A549 (cell line): ENCODE measurements at regions not wholly inside any gene's neighbourhood (a gene's known extent, or its start where the extent isn't known, plus 50 kb on each side); places are given as distances from the start of the nearest gene placed in this dataset.

Source experiments
- ATAC-seq, 2 experiments: fragments of 200-7000 bp in 1 of 2; fragments of >200 bp in 1 of 2; cut with Nextera tagmentation in 1 of 2; cut with Tn5 transposase in 1 of 2; 3 replicates each; pipeline versions ENCODE4 v1.8.0 to v1.9.1; 2018 to 2020; ENCODE audit warnings: mild to moderate bottlenecking in 1 of 2, moderate library complexity in 1 of 2
- CTCF ChIA-PET: fragments of 300-600 bp; sonication (Branson Sonifier 250); formaldehyde crosslinking; extraction: SDS; loops from one replicate; lab custom pipeline; 2021; ENCODE audit warnings: antibody characterized with exemption, inconsistent platforms; lab: Yijun Ruan, JAX
- POLR2A ChIA-PET: fragments of 350-600 bp; formaldehyde crosslinking; extraction: SDS; loops from one replicate; lab custom pipeline; 2021; ENCODE audit warnings: antibody characterized with exemption, inconsistent platforms; lab: Yijun Ruan, JAX
- DNase-seq, 2 experiments: peaks; one replicate each; pipeline versions ENCODE4 v3.0.0 to v3.0.0-alpha.2; 2011 to 2016; ENCODE audit warnings: low read depth in 1 of 2, low spot score in 1 of 2
- FAIRE-seq: peaks from 2 replicates; lab custom pipeline; 2011; peaks lifted over from hg19 to GRCh38; lab: Jason Lieb, UNC
- H3K27ac ChIP-seq, 2 experiments: fragments of >200 bp; sonication (Bioruptor Twin); formaldehyde crosslinking; 3 replicates each; pipeline ENCODE4 v1.5.1; 2016 to 2017
- H3K4me1 ChIP-seq: fragments of >200 bp; sonication (Bioruptor Twin); formaldehyde crosslinking; 3 replicates; pipeline ENCODE4 v1.6.1; 2016
- H3K4me2 ChIP-seq: fragments of >200 bp; sonication (Bioruptor Twin); formaldehyde crosslinking; 3 replicates; pipeline ENCODE4 v1.6.1; 2016
- H3K4me3 ChIP-seq: fragments of >200 bp; sonication (Bioruptor Twin); formaldehyde crosslinking; 3 replicates; pipeline ENCODE4 v1.5.1; 2016
- H3K9me3 ChIP-seq: fragments of >200 bp; sonication (Bioruptor Twin); formaldehyde crosslinking; 3 replicates; pipeline ENCODE4 v1.6.1; 2016
- BHLHE40 ChIP-seq: IDR thresholded peaks from 2 replicates; pipeline ENCODE4 v1.6.1; 2012; ENCODE audit warnings: low read depth, low read length, inconsistent platforms
- CBX8 ChIP-seq: fragments of 200-600 bp; sonication (generic); IDR thresholded peaks from 2 replicates; pipeline ENCODE4 v1.6.1; 2016
- CEBPB ChIP-seq, 2 experiments: fragments of >200 bp in 1 of 2; sonication (Bioruptor Twin) in 1 of 2; formaldehyde crosslinking in 1 of 2; IDR thresholded peaks; 2 replicates each; pipeline ENCODE4 v1.6.1; 2012 to 2016
- CHD4 ChIP-seq: fragments of 200-600 bp; sonication (generic); IDR thresholded peaks from 2 replicates; pipeline ENCODE4 v1.6.1; 2016; ENCODE audit warnings: antibody characterized with exemption, mild to moderate bottlenecking, borderline replicate concordance
- EHF ChIP-seq: fragments of 250-450 bp; sonication (Bioruptor Pico); IDR thresholded peaks from 2 replicates; pipeline ENCODE4 v1.5.0; 2020; ENCODE audit warnings: mild to moderate bottlenecking
- EHMT2 ChIP-seq: fragments of 200-600 bp; sonication (generic); IDR thresholded peaks from 2 replicates; pipeline ENCODE4 v1.6.1; 2016; ENCODE audit warnings: antibody characterized with exemption, low read depth, mild to moderate bottlenecking, moderate library complexity
- FOSL2 ChIP-seq, 2 experiments: fragments of 450-650 bp in 1 of 2; fragments of >200 bp in 1 of 2; sonication (Bioruptor Twin) in 1 of 2; formaldehyde crosslinking; IDR thresholded peaks; 2 replicates each; pipeline versions ENCODE4 v1.5.0 to v1.6.1; 2016 to 2020; ENCODE audit warnings: mild to moderate bottlenecking in 1 of 2, moderate library complexity in 1 of 2
- HES2 ChIP-seq: fragments of >200 bp; sonication (Bioruptor Twin); formaldehyde crosslinking; IDR thresholded peaks from 2 replicates; pipeline ENCODE4 v1.6.1; 2016
- HEYL ChIP-seq: fragments of 250-450 bp; sonication (Bioruptor Pico); IDR thresholded peaks from 2 replicates; pipeline ENCODE4 v1.8.0; 2021; ENCODE audit warnings: mild to moderate bottlenecking, moderate library complexity
- HOXA7 ChIP-seq: fragments of 250-450 bp; sonication (Bioruptor Pico); IDR thresholded peaks from 2 replicates; pipeline ENCODE4 v1.5.0; 2020; ENCODE audit warnings: mild to moderate bottlenecking, moderate library complexity
- MAFK ChIP-seq: fragments of 450-650 bp; IDR thresholded peaks from 2 replicates; pipeline ENCODE4 v1.6.1; 2014; ENCODE audit not compliant: partially characterized antibody
- RARB ChIP-seq: fragments of 250-450 bp; sonication (Bioruptor Pico); IDR thresholded peaks from 2 replicates; pipeline ENCODE4 v1.8.0; 2021; ENCODE audit warnings: mild to moderate bottlenecking, moderate library complexity
- RFX5 ChIP-seq: fragments of 450-650 bp; IDR thresholded peaks from 2 replicates; pipeline ENCODE4 v1.7.1; 2014; ENCODE audit warnings: antibody characterized with exemption, mild to moderate bottlenecking, moderate library complexity
- SMC3 ChIP-seq: fragments of >200 bp; sonication (Bioruptor Twin); formaldehyde crosslinking; IDR thresholded peaks from 3 replicates; pipeline ENCODE4 v1.6.1; 2018; ENCODE audit warnings: inconsistent platforms
- SREBF2 ChIP-seq: fragments of 450-650 bp; IDR thresholded peaks from 2 replicates; pipeline ENCODE4 v1.6.1; 2014; ENCODE audit warnings: mild to moderate bottlenecking, moderate library complexity
- TP53 ChIP-seq: fragments of 250-450 bp; sonication (Bioruptor Pico); IDR thresholded peaks from 2 replicates; pipeline ENCODE4 v1.5.0; 2021; ENCODE audit warnings: mild to moderate bottlenecking, moderate library complexity
- ZNF302 ChIP-seq: fragments of 250-450 bp; sonication (Bioruptor Pico); IDR thresholded peaks from 2 replicates; pipeline ENCODE4 v1.9.0; 2021; ENCODE audit warnings: inconsistent platforms, mild to moderate bottlenecking, moderate library complexity
- WGBS: methylation state at CpG from one replicate; pipeline ENCODE4 v1.1.6; 2017; ENCODE audit errors: missing lambda C conversion rate; 5-methylcytosine and 5-hydroxymethylcytosine counted together
- TF ChIP-seq, protein P1 (sequence below): fragments of 200-600 bp; sonication (generic); IDR thresholded peaks from 2 replicates; pipeline ENCODE4 v1.6.1; 2016; ENCODE audit warnings: antibody characterized with exemption, mild to moderate bottlenecking, moderate library complexity

DNA sequence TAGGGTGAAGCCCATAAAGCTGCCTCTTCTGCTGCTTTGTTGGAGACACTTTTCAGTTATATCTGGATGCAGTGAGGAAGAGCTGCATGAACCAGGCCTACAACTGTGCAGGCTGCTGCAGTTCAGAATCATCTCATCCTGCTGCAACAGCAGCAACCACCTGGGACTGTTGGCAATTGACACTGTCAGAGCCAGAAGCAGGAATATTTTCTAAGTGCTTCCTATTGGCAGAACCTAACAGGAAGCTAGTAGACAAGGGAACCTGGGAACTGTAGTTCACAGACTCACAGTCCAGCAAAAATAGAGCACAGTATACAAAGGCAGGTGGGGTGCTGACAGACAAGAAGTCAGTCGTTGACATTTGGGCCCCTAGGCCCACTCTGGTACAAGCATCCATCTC is 452.9 kb upstream of the SPRED2 start:
- H3K27ac ChIP-seq = no peak overlapping the region
- TF ChIP-seq HOXA7 (CRISPR knock-in tag) = no peak
- TF ChIP-seq CHD4 = no peak
- TF ChIP-seq, all 56 proteins: peak for 0
- no peaks in the 10 kb centered on the region for H3K4me1 ChIP-seq
- POLR2A ChIA-PET = no interaction called here
- WGBS = 0% methylated on average over 1 of the region's 1 CpG
- H3K4me2 ChIP-seq = no peak overlapping the region
- ATAC-seq (no peak), DNase-seq (no peak), FAIRE-seq (no peak)
- no peak overlapping the region for H3K4me3 ChIP-seq
- H3K9me3 ChIP-seq = no peaks in the 10 kb centered on the region
- CTCF ChIA-PET = no interaction called here

- 0% methylated on average over 1 of the region's 1 CpG for WGBS
- FAIRE-seq (no peak), DNase-seq (no peak), ATAC-seq (no peak)
- Histone ChIP-seq H3K4me2 (no peak overlapping the region), H3K4me1 (no peaks in the 10 kb centered on the region), H3K27ac (no peak overlapping the region), H3K4me3 (no peak overlapping the region), H3K9me3 (no peaks in the 10 kb centered on the region)
- no peak for TF ChIP-seq CBX8
- TF ChIP-seq RARB (CRISPR knock-in tag) = no peak
- TF ChIP-seq TP53 (CRISPR knock-in tag) = no peak
- no peak for TF ChIP-seq EHMT2
- no peak for TF ChIP-seq ZNF302 (CRISPR knock-in tag)
- no peak for TF ChIP-seq HES2
- no peak for TF ChIP-seq CEBPB (IDR thresholded peaks at IDR 0.05)
- no peak for TF ChIP-seq SREBF2
- TF ChIP-seq MAFK = no peak
- no peak for TF ChIP-seq EHF (CRISPR knock-in tag)
- no peak for TF ChIP-seq RFX5
- CTCF ChIA-PET = no interaction called here
- POLR2A ChIA-PET = no interaction called here
These were observed 449.2 kb upstream of the SPRED2 start for GRCh38 chr2:65881592-65881991.

DNA sequence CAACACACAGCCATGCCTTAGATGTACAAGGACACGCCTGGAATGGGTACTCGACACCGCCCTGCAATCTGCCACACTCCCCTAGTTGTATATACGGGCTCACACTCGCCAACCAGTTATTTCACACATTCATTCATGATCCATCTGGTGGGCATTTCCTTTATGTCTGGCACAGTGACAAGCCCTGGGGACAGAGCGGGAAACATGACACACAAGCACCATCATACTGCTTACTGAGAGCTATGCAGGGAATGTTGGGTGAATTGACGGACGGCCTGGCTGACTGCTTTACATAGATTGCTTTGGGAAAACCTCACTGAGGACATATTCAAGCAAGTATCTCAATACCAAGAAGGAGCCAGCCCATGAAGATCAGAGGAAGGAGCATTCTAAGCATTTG is 448.0 kb upstream of the SPRED2 start:
- ChIA-PET CTCF (no interaction called here), POLR2A (no interaction called here)
- no peak overlapping the region for H3K27ac ChIP-seq
- H3K4me1 ChIP-seq = no peaks in the 10 kb centered on the region
- no peaks in the 10 kb centered on the region for H3K9me3 ChIP-seq
- no peak overlapping the region for H3K4me3 ChIP-seq
- no peak for DNase-seq
- TF ChIP-seq EHF (CRISPR knock-in tag) (no peak), FOSL2 (IDR thresholded peaks at IDR 0.05) (no peak), FOSL2 (CRISPR knock-in tag; IDR thresholded peaks at IDR 0.05) (no peak), BHLHE40 (no peak), HEYL (no peak)
- TF ChIP-seq, protein P1, sequence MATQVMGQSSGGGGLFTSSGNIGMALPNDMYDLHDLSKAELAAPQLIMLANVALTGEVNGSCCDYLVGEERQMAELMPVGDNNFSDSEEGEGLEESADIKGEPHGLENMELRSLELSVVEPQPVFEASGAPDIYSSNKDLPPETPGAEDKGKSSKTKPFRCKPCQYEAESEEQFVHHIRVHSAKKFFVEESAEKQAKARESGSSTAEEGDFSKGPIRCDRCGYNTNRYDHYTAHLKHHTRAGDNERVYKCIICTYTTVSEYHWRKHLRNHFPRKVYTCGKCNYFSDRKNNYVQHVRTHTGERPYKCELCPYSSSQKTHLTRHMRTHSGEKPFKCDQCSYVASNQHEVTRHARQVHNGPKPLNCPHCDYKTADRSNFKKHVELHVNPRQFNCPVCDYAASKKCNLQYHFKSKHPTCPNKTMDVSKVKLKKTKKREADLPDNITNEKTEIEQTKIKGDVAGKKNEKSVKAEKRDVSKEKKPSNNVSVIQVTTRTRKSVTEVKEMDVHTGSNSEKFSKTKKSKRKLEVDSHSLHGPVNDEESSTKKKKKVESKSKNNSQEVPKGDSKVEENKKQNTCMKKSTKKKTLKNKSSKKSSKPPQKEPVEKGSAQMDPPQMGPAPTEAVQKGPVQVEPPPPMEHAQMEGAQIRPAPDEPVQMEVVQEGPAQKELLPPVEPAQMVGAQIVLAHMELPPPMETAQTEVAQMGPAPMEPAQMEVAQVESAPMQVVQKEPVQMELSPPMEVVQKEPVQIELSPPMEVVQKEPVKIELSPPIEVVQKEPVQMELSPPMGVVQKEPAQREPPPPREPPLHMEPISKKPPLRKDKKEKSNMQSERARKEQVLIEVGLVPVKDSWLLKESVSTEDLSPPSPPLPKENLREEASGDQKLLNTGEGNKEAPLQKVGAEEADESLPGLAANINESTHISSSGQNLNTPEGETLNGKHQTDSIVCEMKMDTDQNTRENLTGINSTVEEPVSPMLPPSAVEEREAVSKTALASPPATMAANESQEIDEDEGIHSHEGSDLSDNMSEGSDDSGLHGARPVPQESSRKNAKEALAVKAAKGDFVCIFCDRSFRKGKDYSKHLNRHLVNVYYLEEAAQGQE = no peak
- no peak for ATAC-seq
- no peak overlapping the region for H3K4me2 ChIP-seq
- no peak for FAIRE-seq
- WGBS = 21% methylated on average over 8 of the region's 8 CpGs

DNA sequence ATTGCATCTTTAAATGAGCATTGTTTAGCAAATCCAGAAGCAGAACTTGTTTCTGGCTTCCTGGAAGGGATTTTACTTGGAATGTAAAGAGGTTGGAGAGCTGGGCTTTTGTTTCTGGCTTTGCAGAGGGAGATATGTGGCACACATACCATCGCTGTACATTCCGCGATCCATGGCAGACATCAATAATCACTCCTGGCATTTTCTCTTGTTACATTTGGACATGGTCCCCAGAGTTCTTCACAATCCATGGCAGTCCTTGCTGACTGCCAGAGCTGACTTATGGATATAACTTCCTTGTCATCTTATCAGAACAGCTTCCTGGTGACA is 445.6 kb upstream of the SPRED2 start:
- TF ChIP-seq CHD4 (no peak), SMC3 (no peak), RFX5 (no peak)
- TF ChIP-seq, protein P1 = no peak
- no peak for FAIRE-seq
- WGBS = 81% methylated on average over 3 of the region's 3 CpGs
- POLR2A ChIA-PET = no interaction called here
- no peaks in the 10 kb centered on the region for H3K4me1 ChIP-seq
- no peak overlapping the region for H3K27ac ChIP-seq
- no peak overlapping the region for H3K4me3 ChIP-seq
- ATAC-seq = no peak
- H3K9me3 ChIP-seq = no peaks in the 10 kb centered on the region
- CTCF ChIA-PET = no interaction called here
- no peak for DNase-seq
- H3K4me2 ChIP-seq = no peak overlapping the region
